ENCODE measurements at regions not wholly inside any gene's neighbourhood (a gene's known extent, or its start where the extent isn't known, plus 50 kb on each side); places are given as distances from the start of the nearest gene placed in this dataset.

- TF ChIP-seq KDM5A (IDR thresholded peaks at IDR 0.05; ENCODE audit: low read length) (no peak), SUZ12 (IDR thresholded peaks at IDR 0.05; ENCODE audit: low read length) (no peak), E2F6 (IDR thresholded peaks at IDR 0.05) (no peak), NRF1 (IDR thresholded peaks at IDR 0.05; ENCODE audit: low read depth, low read length) (no peak), SIX5 (IDR thresholded peaks at IDR 0.05; ENCODE audit: low read depth, low read length) (no peak)
Measured at GRCh38 chr18:56128153-56128791, 510.1 kb downstream of the TXNL1 start (continued).

All from H1 (cell line).